Neural progenitor cell (in vitro differentiated cells): ENCODE measurements at regions not wholly inside any gene's neighbourhood (a gene's known extent, or its start where the extent isn't known, plus 50 kb on each side); places are given as distances from the start of the nearest gene placed in this dataset.

Source experiments
- EZH2 ChIP-seq: fragments of 200-600 bp; sonication (generic); IDR thresholded peaks from 2 replicates; pipeline ENCODE4 v1.6.1; 2017; ENCODE audit warnings: antibody characterized with exemption, mild to moderate bottlenecking, moderate library complexity
- EZH2phosphoT487 ChIP-seq: fragments of 200-600 bp; sonication (generic); IDR thresholded peaks from 2 replicates; pipeline ENCODE4 v1.6.1; 2017; ENCODE audit warnings: antibody characterized with exemption
- TF ChIP-seq, protein P1 (sequence below): fragments of 200-600 bp; sonication (generic); IDR thresholded peaks from 2 replicates; pipeline ENCODE4 v1.5.1; 2017; ENCODE audit warnings: antibody characterized with exemption, mild to moderate bottlenecking

DNA sequence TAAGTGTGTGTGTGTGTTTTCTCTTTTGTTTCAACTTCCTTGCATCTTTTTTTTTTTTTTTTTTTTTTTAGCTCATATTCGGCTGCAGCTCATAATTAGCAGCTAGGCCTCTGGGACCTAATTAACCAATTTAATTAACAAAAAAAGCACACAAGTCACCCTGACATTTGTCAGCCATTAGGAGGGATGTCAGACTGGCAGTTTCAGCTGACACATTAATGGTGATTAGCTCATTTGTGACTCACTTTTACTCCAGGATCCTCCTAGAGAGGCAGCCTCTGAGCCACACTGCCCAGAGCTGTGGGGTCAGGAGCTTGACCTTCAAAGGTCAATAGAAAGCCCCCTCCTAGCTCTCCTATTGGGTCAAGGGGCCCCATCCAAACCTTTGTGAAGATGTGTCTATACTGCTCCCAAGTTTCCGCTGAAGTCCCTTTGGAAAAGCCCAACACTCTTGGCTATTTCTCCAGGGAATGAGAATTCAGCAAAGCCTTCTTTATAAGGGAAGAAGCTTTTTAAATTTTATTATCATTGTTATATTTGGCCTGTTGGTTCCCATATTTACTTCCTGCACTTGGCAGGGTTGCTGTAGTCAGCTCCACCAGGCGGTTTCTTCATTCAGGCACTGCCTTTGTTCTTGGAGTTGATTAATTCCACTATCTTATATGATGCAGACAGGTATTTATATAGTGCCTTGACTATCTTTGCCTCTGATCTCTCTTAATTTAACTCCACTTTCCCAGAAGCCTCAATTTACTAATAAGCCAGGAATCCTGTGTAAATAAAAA is 109.5 kb upstream of the HABP2 start:
- TF ChIP-seq, protein P1, sequence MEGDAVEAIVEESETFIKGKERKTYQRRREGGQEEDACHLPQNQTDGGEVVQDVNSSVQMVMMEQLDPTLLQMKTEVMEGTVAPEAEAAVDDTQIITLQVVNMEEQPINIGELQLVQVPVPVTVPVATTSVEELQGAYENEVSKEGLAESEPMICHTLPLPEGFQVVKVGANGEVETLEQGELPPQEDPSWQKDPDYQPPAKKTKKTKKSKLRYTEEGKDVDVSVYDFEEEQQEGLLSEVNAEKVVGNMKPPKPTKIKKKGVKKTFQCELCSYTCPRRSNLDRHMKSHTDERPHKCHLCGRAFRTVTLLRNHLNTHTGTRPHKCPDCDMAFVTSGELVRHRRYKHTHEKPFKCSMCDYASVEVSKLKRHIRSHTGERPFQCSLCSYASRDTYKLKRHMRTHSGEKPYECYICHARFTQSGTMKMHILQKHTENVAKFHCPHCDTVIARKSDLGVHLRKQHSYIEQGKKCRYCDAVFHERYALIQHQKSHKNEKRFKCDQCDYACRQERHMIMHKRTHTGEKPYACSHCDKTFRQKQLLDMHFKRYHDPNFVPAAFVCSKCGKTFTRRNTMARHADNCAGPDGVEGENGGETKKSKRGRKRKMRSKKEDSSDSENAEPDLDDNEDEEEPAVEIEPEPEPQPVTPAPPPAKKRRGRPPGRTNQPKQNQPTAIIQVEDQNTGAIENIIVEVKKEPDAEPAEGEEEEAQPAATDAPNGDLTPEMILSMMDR = no peak
- TF ChIP-seq EZH2 = no peak
- no peak for TF ChIP-seq EZH2phosphoT487
